Activated CD4-positive, alpha-beta memory T cell treated with anti-CD3 and anti-CD28 coated beads, Interleukin-2, amount 10 ng/mL, durations not matched to agents 7 days and 5 days (primary cell): ENCODE measurements at regions not wholly inside any gene's neighbourhood (a gene's known extent, or its start where the extent isn't known, plus 50 kb on each side); places are given as distances from the start of the nearest gene placed in this dataset.
"Not testable (repeated sequence)": the region's sequence is repeated elsewhere in the genome, so short reads cannot be mapped to it uniquely, and the experiment has no call there.

ENCODE experiments used
- CTCF ChIA-PET: fragments of 350-600 bp; sonication (Branson Sonifier 250); formaldehyde crosslinking; loops from one replicate; lab custom pipeline; 2021; ENCODE audit warnings: antibody characterized with exemption, inconsistent platforms; lab: Charles Lee
- POLR2A ChIA-PET: fragments of 350-600 bp; sonication (Branson Sonifier 250); formaldehyde crosslinking; loops from one replicate; lab custom pipeline; 2021; ENCODE audit warnings: antibody characterized with exemption; lab: Charles Lee
- DNase-seq: peaks from one replicate; pipeline ENCODE4 v3.0.0-alpha.2; 2020
- H3K27ac Mint-ChIP-seq: one replicate; pipeline ENCODE4 v1.8.0; 2021; ENCODE audit warnings: mild to moderate bottlenecking, mixed read lengths
- H3K27me3 Mint-ChIP-seq: one replicate; pipeline ENCODE4 v1.8.0; 2021; ENCODE audit warnings: mixed read lengths
- H3K36me3 Mint-ChIP-seq: one replicate; pipeline ENCODE4 v1.8.0; 2021; ENCODE audit warnings: low read depth, mixed read lengths
- H3K4me1 Mint-ChIP-seq: one replicate; pipeline ENCODE4 v1.8.0; 2021; ENCODE audit warnings: mixed read lengths
- H3K4me3 Mint-ChIP-seq: one replicate; pipeline ENCODE4 v1.8.0; 2021; ENCODE audit warnings: mild to moderate bottlenecking, mixed read lengths
- H3K9me3 Mint-ChIP-seq: one replicate; pipeline ENCODE4 v1.8.0; 2021; ENCODE audit warnings: mixed read lengths

GRCh38 chr22:11017108-11017507 lies 4510.9 kb upstream of the OR11H1 start:
- H3K4me3 Mint-ChIP-seq, DNase-seq, POLR2A ChIA-PET, H3K9me3 Mint-ChIP-seq, H3K27me3 Mint-ChIP-seq, H3K27ac Mint-ChIP-seq, CTCF ChIA-PET, H3K4me1 Mint-ChIP-seq, H3K36me3 Mint-ChIP-seq: not testable (repeated sequence)

- DNase-seq, H3K4me1 Mint-ChIP-seq, H3K27me3 Mint-ChIP-seq, H3K27ac Mint-ChIP-seq, H3K36me3 Mint-ChIP-seq, POLR2A ChIA-PET, H3K4me3 Mint-ChIP-seq, CTCF ChIA-PET: not testable (repeated sequence)
- H3K9me3 Mint-ChIP-seq = peaks cover 16% of the 10 kb centered on the region
Observed at GRCh38 chr22:11020522-11020921, 4507.5 kb upstream of the OR11H1 start.

- H3K4me3 Mint-ChIP-seq, H3K4me1 Mint-ChIP-seq, POLR2A ChIA-PET, H3K27ac Mint-ChIP-seq, CTCF ChIA-PET, DNase-seq, H3K36me3 Mint-ChIP-seq, H3K27me3 Mint-ChIP-seq: not testable (repeated sequence)
- peaks cover 48% of the 10 kb centered on the region for H3K9me3 Mint-ChIP-seq
Observed at GRCh38 chr22:11026541-11026940, 4501.5 kb upstream of the OR11H1 start.

GRCh38 chr22:11027064-11027463 lies 4500.9 kb upstream of the OR11H1 start:
- H3K4me1 Mint-ChIP-seq, H3K4me3 Mint-ChIP-seq, POLR2A ChIA-PET, H3K36me3 Mint-ChIP-seq, H3K27ac Mint-ChIP-seq, CTCF ChIA-PET, DNase-seq, H3K27me3 Mint-ChIP-seq: not testable (repeated sequence)
- H3K9me3 Mint-ChIP-seq = peaks cover 52% of the 10 kb centered on the region

- DNase-seq, H3K4me3 Mint-ChIP-seq, H3K27ac Mint-ChIP-seq, H3K27me3 Mint-ChIP-seq, H3K4me1 Mint-ChIP-seq, POLR2A ChIA-PET, CTCF ChIA-PET, H3K36me3 Mint-ChIP-seq: not testable (repeated sequence)
- H3K9me3 Mint-ChIP-seq = peaks cover 52% of the 10 kb centered on the region
Observed at GRCh38 chr22:11027532-11027931, 4500.5 kb upstream of the OR11H1 start.

GRCh38 chr22:11028180-11028579 lies 4499.8 kb upstream of the OR11H1 start:
- peaks cover 48% of the 10 kb centered on the region for H3K9me3 Mint-ChIP-seq
- DNase-seq, H3K27ac Mint-ChIP-seq, H3K36me3 Mint-ChIP-seq, POLR2A ChIA-PET, H3K4me1 Mint-ChIP-seq, H3K4me3 Mint-ChIP-seq, H3K27me3 Mint-ChIP-seq, CTCF ChIA-PET: not testable (repeated sequence)

GRCh38 chr22:11029534-11029933 lies 4498.5 kb upstream of the OR11H1 start:
- H3K27me3 Mint-ChIP-seq, CTCF ChIA-PET, DNase-seq, H3K4me1 Mint-ChIP-seq, H3K4me3 Mint-ChIP-seq, H3K36me3 Mint-ChIP-seq, H3K27ac Mint-ChIP-seq, POLR2A ChIA-PET: not testable (repeated sequence)
- peaks cover 50% of the 10 kb centered on the region for H3K9me3 Mint-ChIP-seq

- DNase-seq, H3K4me1 Mint-ChIP-seq, H3K27me3 Mint-ChIP-seq, CTCF ChIA-PET, H3K27ac Mint-ChIP-seq, H3K4me3 Mint-ChIP-seq, POLR2A ChIA-PET: not testable (repeated sequence)
- H3K36me3 Mint-ChIP-seq = peaks cover 13% of the 10 kb centered on the region
- peaks cover 54% of the 10 kb centered on the region for H3K9me3 Mint-ChIP-seq
Observed at GRCh38 chr22:11029967-11030366, 4498.0 kb upstream of the OR11H1 start.

GRCh38 chr22:11030571-11031410 lies 4497.2 kb upstream of the OR11H1 start:
- peaks cover 58% of the 10 kb centered on the region for H3K9me3 Mint-ChIP-seq
- POLR2A ChIA-PET, CTCF ChIA-PET, DNase-seq, H3K27me3 Mint-ChIP-seq, H3K4me1 Mint-ChIP-seq, H3K4me3 Mint-ChIP-seq, H3K27ac Mint-ChIP-seq: not testable (repeated sequence)
- peaks cover 14% of the 10 kb centered on the region for H3K36me3 Mint-ChIP-seq

GRCh38 chr22:11032115-11032514 lies 4495.9 kb upstream of the OR11H1 start:
- DNase-seq, CTCF ChIA-PET, POLR2A ChIA-PET, H3K27me3 Mint-ChIP-seq, H3K4me3 Mint-ChIP-seq, H3K27ac Mint-ChIP-seq, H3K4me1 Mint-ChIP-seq: not testable (repeated sequence)
- Mint-ChIP-seq H3K9me3 (peaks cover 63% of the 10 kb centered on the region), H3K36me3 (peaks cover 14% of the 10 kb centered on the region)

GRCh38 chr22:11034660-11034987 lies 4493.4 kb upstream of the OR11H1 start:
- H3K27ac Mint-ChIP-seq, CTCF ChIA-PET, H3K4me3 Mint-ChIP-seq, H3K4me1 Mint-ChIP-seq, DNase-seq, H3K27me3 Mint-ChIP-seq, POLR2A ChIA-PET: not testable (repeated sequence)
- H3K9me3 Mint-ChIP-seq = peaks cover 70% of the 10 kb centered on the region
- peaks cover 14% of the 10 kb centered on the region for H3K36me3 Mint-ChIP-seq

- H3K4me3 Mint-ChIP-seq, POLR2A ChIA-PET, H3K27me3 Mint-ChIP-seq, H3K27ac Mint-ChIP-seq, H3K4me1 Mint-ChIP-seq, CTCF ChIA-PET, DNase-seq: not testable (repeated sequence)
- peaks cover 70% of the 10 kb centered on the region for H3K9me3 Mint-ChIP-seq
- peaks cover 10% of the 10 kb centered on the region for H3K36me3 Mint-ChIP-seq
Observed at GRCh38 chr22:11035031-11035873, 4492.7 kb upstream of the OR11H1 start.

GRCh38 chr22:11037314-11037713 lies 4490.7 kb upstream of the OR11H1 start:
- H3K27me3 Mint-ChIP-seq, CTCF ChIA-PET, H3K27ac Mint-ChIP-seq, POLR2A ChIA-PET, H3K4me1 Mint-ChIP-seq, DNase-seq, H3K4me3 Mint-ChIP-seq, H3K36me3 Mint-ChIP-seq: not testable (repeated sequence)
- peaks cover 72% of the 10 kb centered on the region for H3K9me3 Mint-ChIP-seq
